GM18505 (cell line): ENCODE measurements at regions not wholly inside any gene's neighbourhood (a gene's known extent, or its start where the extent isn't known, plus 50 kb on each side); places are given as distances from the start of the nearest gene placed in this dataset.

ENCODE experiments used
- ATAC-seq: cut with Tn5 transposase; IDR thresholded peaks from one replicate; pipeline ENCODE4 v1.9.1; 2021; ENCODE audit not compliant: unreplicated experiment
- POLR2A ChIP-seq: IDR thresholded peaks from 4 replicates; pipeline ENCODE4 v1.6.1; 2011; ENCODE audit warnings: borderline replicate concordance; ENCODE audit not compliant: insufficient read depth, insufficient read length; ENCODE audit errors: extremely low read depth

GRCh38 chr13:84980571-84980970, 818.6 kb downstream of the SLITRK6 start:
- TF ChIP-seq POLR2A, result no peak
- no peak for ATAC-seq

- TF ChIP-seq POLR2A, result no peak
- ATAC-seq, result no peak
These were observed 820.4 kb downstream of the SLITRK6 start for GRCh38 chr13:84978851-84979250.

DNA sequence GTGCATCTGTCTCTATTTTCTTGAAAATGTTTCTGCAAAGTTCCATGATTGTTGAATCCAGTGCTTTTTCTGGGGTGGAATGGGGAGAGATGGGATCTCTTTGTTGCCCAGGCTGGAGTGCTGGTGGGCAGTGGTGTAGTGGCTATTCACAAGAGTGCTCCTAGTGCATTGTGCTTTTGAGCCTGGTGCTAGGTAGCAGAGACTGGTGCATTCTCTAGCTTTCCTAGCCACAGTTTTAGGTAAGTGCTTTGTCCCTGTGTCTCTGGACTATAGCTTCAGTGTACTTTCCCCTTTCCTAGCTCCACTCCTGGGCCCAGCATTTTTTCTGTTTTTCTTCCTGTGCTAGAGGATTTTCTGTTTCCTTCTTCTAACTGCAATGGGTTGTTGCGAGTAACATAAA, 825.6 kb downstream of the SLITRK6 start:
- no peak for TF ChIP-seq POLR2A
- no peak for ATAC-seq

GRCh38 chr13:84972907-84973306, 826.3 kb downstream of the SLITRK6 start:
- no peak for ATAC-seq

GRCh38 chr13:84962849-84963248, 836.4 kb downstream of the SLITRK6 start:
- no peak for TF ChIP-seq POLR2A

More at GRCh38 chr13:84972907-84973306, 826.3 kb downstream of the SLITRK6 start:
- TF ChIP-seq POLR2A, result no peak

GRCh38 chr13:84962141-84962750, 837.0 kb downstream of the SLITRK6 start:
- ATAC-seq, result no peak
- no peak for TF ChIP-seq POLR2A

More at GRCh38 chr13:84962849-84963248, 836.4 kb downstream of the SLITRK6 start:
- no peak for ATAC-seq

DNA sequence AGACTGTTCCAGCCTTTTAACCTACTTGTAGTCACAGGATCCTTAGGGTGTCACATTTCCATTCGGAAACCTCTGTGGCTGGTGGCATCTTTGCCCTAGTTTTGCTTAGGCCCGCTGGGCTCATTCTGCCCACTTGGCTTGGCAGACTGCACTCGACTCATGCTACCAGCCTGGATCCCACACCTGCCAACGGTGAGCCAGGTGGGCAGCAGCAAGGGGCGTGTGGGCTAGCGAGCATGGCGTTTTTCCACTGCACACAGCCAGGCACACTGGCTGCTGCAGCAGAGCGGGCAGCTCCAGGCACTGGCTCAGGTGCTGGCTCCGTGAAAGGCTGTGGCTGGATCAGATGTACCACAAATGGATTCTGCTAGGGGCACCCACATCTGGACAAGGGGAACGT, 838.2 kb downstream of the SLITRK6 start:
- ATAC-seq, result no peak
- no peak for TF ChIP-seq POLR2A

DNA sequence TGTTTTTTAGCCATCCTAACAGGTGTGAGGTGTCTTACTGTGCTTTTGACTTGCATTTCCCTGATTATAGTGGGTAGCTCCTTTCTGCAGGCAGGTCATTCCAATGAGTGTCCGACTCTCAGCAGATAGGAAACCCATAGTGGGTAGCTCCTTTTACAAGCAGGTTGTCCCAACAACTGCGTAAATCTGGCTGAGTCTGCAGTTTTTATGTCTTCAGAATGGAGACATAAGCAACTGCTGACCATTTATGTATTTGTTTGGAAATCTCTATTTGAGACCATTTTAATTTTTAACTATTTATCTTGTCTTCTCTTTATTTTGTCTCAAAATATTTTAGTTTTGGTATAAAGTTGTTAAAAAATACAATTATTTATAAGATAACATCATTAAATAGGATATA, 839.4 kb downstream of the SLITRK6 start:
- no peak for TF ChIP-seq POLR2A
- ATAC-seq, result no peak

DNA sequence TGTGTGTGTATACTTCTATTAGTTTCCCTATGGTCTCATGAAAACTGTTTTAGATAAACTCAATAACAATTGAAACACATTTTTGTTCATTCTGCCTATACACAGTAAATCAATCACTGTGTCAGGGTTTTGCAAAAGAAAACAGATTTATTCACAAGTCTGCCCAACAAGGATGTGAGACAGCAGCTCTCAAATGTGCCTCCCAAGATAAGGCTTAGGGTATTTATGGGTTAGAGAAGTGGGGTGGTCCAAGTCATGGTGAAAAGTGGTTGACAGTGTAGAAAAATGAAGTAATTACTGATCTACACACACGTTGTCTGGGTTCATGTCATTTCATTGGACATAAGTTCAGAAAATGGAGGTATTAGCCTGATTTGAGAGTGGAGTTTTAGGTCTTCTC, 844.6 kb downstream of the SLITRK6 start:
- TF ChIP-seq POLR2A, result no peak
- ATAC-seq, result no peak

DNA sequence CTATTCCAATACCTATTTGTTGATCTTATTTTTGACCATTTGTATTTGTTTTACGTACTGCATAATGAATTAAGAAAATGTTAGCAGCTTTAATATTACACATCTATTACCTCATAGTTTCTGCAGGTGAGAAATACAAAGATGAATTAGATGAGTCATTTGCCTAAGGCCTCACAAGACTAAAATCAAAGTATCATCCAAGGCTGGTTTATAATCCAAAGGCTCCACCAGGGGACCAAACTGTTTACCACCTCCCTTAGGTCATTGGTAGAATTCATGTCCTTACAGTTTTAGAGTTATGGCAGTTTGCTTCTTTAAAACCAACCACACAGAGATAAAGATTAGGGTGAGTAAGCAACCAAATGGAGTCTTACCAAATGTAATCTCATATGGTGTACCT, 848.1 kb downstream of the SLITRK6 start:
- no peak for ATAC-seq
- TF ChIP-seq POLR2A, result no peak

GRCh38 chr13:84946192-84946591, 853.0 kb downstream of the SLITRK6 start:
- no peak for ATAC-seq
- no peak for TF ChIP-seq POLR2A

DNA sequence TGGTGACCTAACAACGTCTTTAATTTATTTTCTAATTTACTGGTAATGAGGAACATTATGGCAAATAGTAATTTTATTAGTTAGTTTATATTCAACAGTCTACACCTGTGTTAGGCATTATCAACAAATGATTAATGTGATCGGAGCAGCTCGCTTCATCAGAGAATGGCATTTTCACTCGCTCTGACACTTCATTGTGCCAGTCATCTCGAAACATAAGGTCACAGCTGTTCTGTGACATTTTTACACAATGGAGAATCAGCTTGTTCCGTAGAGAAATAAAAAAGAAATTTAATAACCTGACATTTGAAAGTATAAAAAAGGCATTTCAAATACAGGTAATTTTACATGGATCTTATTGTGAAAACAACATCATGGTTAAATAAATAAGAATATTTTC, 858.4 kb downstream of the SLITRK6 start:
- no peak for ATAC-seq
- TF ChIP-seq POLR2A, result no peak

GRCh38 chr13:84940167-84940566, 859.1 kb downstream of the SLITRK6 start:
- ATAC-seq, result no peak
- no peak for TF ChIP-seq POLR2A

DNA sequence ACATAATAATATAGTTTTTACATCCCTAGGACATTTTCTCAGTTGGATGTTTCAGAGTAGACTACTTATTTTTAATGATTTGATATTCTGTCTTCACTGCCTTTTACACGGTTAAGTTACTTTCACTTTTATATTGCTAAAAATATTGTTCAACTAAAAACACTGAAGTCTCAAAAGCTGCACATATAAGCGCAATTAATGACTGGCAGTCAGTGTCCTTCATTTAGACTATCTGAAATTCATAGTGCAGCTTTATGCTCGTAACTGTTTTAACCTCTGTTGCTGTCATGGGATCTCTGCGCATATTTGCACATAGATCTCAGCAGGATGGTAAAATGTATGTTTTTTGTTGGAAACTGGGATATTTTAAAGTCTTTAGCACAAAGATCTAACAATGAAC, 864.3 kb downstream of the SLITRK6 start:
- TF ChIP-seq POLR2A, result no peak
- ATAC-seq, result no peak

DNA sequence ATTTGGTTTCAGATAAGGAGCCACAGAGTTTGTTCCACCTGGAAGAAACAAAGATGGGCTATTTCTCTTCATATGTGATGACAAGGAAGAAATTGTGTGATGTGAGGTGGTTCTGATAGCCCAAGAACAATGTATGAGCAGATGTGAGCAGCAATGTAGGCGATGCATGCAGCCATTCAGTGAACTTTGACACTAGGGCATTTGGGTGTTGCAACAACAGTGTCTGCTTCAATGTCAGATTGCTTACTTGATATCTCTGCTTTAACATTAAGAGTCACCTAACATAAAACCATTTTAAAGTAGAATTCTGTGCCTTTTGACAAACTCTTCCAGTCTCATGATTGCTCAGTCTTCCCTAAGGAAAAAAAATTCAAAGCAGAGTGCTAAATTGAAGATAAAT, 865.4 kb downstream of the SLITRK6 start:
- no peak for ATAC-seq
- no peak for TF ChIP-seq POLR2A
